ENCODE measurements at regions not wholly inside any gene's neighbourhood (a gene's known extent, or its start where the extent isn't known, plus 50 kb on each side); places are given as distances from the start of the nearest gene placed in this dataset.

DNA sequence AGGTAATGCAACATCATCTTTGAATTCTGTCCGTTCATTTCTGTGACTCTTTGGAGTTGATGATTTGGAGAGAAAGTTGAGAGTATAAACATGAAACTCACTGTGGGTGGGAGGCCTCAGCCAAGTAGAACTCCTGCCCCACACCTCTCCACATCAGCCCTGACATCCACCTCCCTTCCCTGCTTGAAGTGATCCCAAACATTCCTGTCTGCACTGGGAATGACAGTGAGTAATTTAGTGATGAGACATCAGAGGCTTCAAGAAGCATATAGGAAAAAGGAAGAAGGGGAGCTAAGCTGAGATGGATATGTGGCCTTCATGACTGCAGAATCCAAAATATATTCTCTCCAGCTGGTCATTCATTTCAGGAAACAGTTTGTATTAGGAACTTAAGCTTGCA is 151.8 kb downstream of the SPATA18 start:
- TF ChIP-seq YY1 (IDR thresholded peaks at IDR 0.05; ENCODE audit: insufficient read depth, insufficient read length) (no peak), SUZ12 (IDR thresholded peaks at IDR 0.05; ENCODE audit: extremely low read depth, insufficient read depth, insufficient read length) (no peak), ZNF274 (IDR thresholded peaks at IDR 0.05; ENCODE audit: low read depth, low read length) (no peak)
